PC-3 (cell line): ENCODE measurements at regions not wholly inside any gene's neighbourhood (a gene's known extent, or its start where the extent isn't known, plus 50 kb on each side); places are given as distances from the start of the nearest gene placed in this dataset.

Source experiments
- ATAC-seq: fragments of 200-7000 bp; cut with Tn5 transposase; 2 replicates; pipeline ENCODE4 v1.9.1; 2020; ENCODE audit warnings: mild to moderate bottlenecking, moderate library complexity
- BruUV-seq: library from RNA; stranded (reverse); fragments of 400-500 nt; replicated peaks from 2 replicates; lab custom pipeline; 2021; lab: Mats Ljungman, UMichigan
- CTCF ChIA-PET: fragments of 300-600 bp; sonication (Branson Sonifier 250); formaldehyde crosslinking; loops from one replicate; lab custom pipeline; 2022; ENCODE audit warnings: antibody characterized with exemption; lab: Charles Lee
- POLR2A ChIA-PET: fragments of 300-600 bp; sonication (Branson Sonifier 250); formaldehyde crosslinking; loops from one replicate; lab custom pipeline; 2022; ENCODE audit warnings: antibody characterized with exemption; ENCODE audit not compliant: unreplicated experiment; lab: Charles Lee
- DNase-seq: peaks from one replicate; pipeline ENCODE4 v3.0.0-alpha.2; 2015
- H2AFZ ChIP-seq: fragments of 300-600 bp; sonication (generic); 2 replicates; pipeline ENCODE4 v1.6.0; 2016; ENCODE audit warnings: antibody characterized with exemption, low read length
- H3F3A ChIP-seq: fragments of 300-600 bp; sonication (generic); one replicate; pipeline ENCODE4 v1.6.0; 2017; ENCODE audit warnings: antibody characterized with exemption, low read length, control low read depth, mild to moderate bottlenecking; ENCODE audit not compliant: unreplicated experiment
- H3K27ac ChIP-seq: fragments of 300-600 bp; sonication (generic); 2 replicates; pipeline ENCODE4 v1.5.1; 2016; ENCODE audit warnings: mild to moderate bottlenecking, low read length
- H3K27me3 ChIP-seq: fragments of 300-600 bp; sonication (generic); 2 replicates; pipeline ENCODE4 v1.6.1; 2016; ENCODE audit warnings: low read length, mixed read lengths
- H3K36me3 ChIP-seq: fragments of 300-600 bp; sonication (generic); 2 replicates; pipeline ENCODE4 v1.6.1; 2016; ENCODE audit warnings: low read depth, mixed run types, low read length, mixed read lengths
- H3K4me1 ChIP-seq: fragments of 300-600 bp; sonication (generic); 2 replicates; pipeline ENCODE4 v1.5.1; 2016; ENCODE audit warnings: low read length; ENCODE audit not compliant: insufficient read depth
- H3K4me2 ChIP-seq: fragments of 300-600 bp; sonication (generic); 2 replicates; pipeline ENCODE4 v1.6.0; 2016; ENCODE audit warnings: low read length
- H3K4me3 ChIP-seq: fragments of 300-600 bp; sonication (generic); 2 replicates; pipeline ENCODE4 v1.5.1; 2016; ENCODE audit warnings: mild to moderate bottlenecking, low read length, mixed read lengths
- H3K79me2 ChIP-seq: fragments of 300-600 bp; sonication (generic); 2 replicates; pipeline ENCODE4 v1.6.1; 2017; ENCODE audit warnings: low read length, mixed read lengths
- H3K9ac ChIP-seq: fragments of 300-600 bp; sonication (generic); 2 replicates; pipeline ENCODE4 v1.6.0; 2016; ENCODE audit warnings: mild to moderate bottlenecking, low read length
- H3K9me2 ChIP-seq: fragments of 300-600 bp; sonication (generic); replicated peaks from 2 replicates; pipeline ENCODE4 v1.6.1; 2016; ENCODE audit warnings: mixed run types, low read length, mixed read lengths
- H3K9me3 ChIP-seq: fragments of 300-600 bp; sonication (generic); 2 replicates; pipeline ENCODE4 v1.6.1; 2016; ENCODE audit warnings: low read length, mixed read lengths
- H4K20me1 ChIP-seq: fragments of 300-600 bp; sonication (generic); 2 replicates; pipeline ENCODE4 v1.6.1; 2016; ENCODE audit warnings: low read length, mixed read lengths
- EZH2 ChIP-seq: fragments of 300-600 bp; sonication (generic); IDR thresholded peaks from one replicate; pipeline ENCODE4 v1.6.1; 2017; ENCODE audit warnings: antibody characterized with exemption, mild to moderate bottlenecking, low read length; ENCODE audit not compliant: unreplicated experiment
- EZH2phosphoT487 ChIP-seq: fragments of 300-600 bp; sonication (generic); IDR thresholded peaks from 2 replicates; pipeline ENCODE4 v1.6.1; 2018; ENCODE audit warnings: mild to moderate bottlenecking, antibody characterized with exemption, low read length, borderline replicate concordance
- intact Hi-C: fragments of 100-400 bp; cut with micrococcal nuclease; formaldehyde crosslinking; loops from 2 replicates; pipeline ENCODE4 v1.9.0; 2023
- TF ChIP-seq, protein P1 (sequence below): fragments of 300-600 bp; sonication (generic); conservative IDR thresholded peaks from 2 replicates; pipeline ENCODE4 v1.5.1; 2017; ENCODE audit warnings: antibody characterized with exemption, low read depth, mild to moderate bottlenecking, low read length

DNA sequence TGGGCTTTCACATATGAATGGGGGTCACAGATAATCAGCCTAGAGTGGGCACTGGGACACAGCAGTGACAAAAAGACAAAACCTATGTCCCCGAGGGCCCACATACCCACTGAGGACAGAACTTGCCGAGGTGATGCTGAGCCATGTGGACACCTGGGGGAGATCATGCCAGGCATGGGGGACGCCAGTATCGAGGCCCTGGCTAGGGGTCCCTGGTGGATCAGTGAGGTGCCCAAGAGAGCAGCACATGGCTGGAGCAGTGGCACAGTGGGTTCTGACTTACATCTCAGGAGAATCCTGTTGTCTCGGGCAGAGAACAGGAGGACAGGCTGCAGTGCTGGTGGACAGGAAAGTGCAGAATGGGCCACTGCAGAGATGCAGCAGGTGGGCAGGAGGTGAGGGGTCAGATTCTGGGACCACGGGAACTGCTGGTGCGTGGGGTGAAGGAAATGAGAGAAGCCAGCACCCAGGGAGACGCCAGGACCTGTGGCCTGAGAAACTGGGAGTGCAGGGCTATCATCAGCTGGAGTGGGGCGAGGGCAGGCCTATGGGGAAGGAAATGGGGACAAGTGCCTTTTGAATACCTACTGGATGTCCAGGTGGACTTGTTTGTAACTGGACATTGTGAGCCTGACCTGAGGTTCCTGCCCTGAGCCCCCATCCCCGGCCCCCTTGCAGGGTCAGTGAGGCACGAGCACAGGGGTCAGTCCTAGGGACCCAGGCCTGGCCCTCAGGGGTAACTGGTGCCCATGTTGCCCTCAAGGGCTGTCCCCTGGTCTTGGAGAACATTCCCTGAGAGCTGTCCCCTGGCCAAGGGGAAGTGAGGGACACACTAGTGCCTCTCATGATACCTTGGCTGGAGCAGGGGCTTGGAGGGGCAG, 91.2 kb upstream of the RET start:
- CTCF ChIA-PET = no interaction called here
- H3K79me2 ChIP-seq = no peaks in the 10 kb centered on the region
- no peak overlapping the region for H2AFZ ChIP-seq
- H3K9ac ChIP-seq = no peak overlapping the region
- H3K9me2 ChIP-seq = no peaks in the 10 kb centered on the region
- H3K36me3 ChIP-seq = no peaks in the 10 kb centered on the region
- POLR2A ChIA-PET = no interaction called here
- TF ChIP-seq EZH2 (no peak), EZH2phosphoT487 (no peak)
- TF ChIP-seq, protein P1, sequence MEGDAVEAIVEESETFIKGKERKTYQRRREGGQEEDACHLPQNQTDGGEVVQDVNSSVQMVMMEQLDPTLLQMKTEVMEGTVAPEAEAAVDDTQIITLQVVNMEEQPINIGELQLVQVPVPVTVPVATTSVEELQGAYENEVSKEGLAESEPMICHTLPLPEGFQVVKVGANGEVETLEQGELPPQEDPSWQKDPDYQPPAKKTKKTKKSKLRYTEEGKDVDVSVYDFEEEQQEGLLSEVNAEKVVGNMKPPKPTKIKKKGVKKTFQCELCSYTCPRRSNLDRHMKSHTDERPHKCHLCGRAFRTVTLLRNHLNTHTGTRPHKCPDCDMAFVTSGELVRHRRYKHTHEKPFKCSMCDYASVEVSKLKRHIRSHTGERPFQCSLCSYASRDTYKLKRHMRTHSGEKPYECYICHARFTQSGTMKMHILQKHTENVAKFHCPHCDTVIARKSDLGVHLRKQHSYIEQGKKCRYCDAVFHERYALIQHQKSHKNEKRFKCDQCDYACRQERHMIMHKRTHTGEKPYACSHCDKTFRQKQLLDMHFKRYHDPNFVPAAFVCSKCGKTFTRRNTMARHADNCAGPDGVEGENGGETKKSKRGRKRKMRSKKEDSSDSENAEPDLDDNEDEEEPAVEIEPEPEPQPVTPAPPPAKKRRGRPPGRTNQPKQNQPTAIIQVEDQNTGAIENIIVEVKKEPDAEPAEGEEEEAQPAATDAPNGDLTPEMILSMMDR = no peak
- H3F3A ChIP-seq = no peaks in the 10 kb centered on the region
- no peaks in the 10 kb centered on the region for H3K9me3 ChIP-seq
- no peaks in the 10 kb centered on the region for H4K20me1 ChIP-seq
- no peaks in the 10 kb centered on the region for H3K4me1 ChIP-seq
- 0 out of 2 replicates have a peak, but pooled peaks cover 3% of the 10 kb centered on the region for H3K27me3 ChIP-seq
- no peak overlapping the region for H3K27ac ChIP-seq
- intact Hi-C loops = loop anchor here (2.0 kb wide), 1 partner anchor 63 kb away; no protein-coding TSS in a partner anchor
- no peak for DNase-seq
- no peak overlapping the region for H3K4me2 ChIP-seq
- BruUV-seq = no TSS peak
- H3K4me3 ChIP-seq = no peak overlapping the region
- ATAC-seq = no peak

DNA sequence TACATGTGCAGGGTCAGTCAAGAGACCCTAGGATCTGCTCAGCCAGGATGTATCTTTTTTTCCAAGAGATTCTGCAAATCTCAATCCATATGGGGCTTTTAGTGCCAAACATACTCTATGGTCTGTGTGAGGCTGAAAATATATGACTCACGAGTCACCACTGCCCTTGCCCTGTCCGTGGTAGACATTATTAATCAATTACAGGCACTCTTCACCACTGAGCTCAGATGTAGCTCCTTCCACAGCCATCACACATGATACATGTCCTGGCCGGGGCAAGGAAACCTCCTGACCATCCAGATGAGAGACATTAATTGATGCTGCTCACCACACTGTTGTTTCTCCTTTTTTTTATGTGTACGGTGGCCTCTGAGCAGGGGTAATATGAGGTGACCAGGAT, 90.2 kb upstream of the RET start:
- intact Hi-C loops = loop anchor here (2.0 kb wide), 1 partner anchor 62 kb away; no protein-coding TSS in a partner anchor
- no peaks in the 10 kb centered on the region for H3F3A ChIP-seq
- no peaks in the 10 kb centered on the region for H3K9me3 ChIP-seq
- TF ChIP-seq EZH2phosphoT487 = no peak
- no peak overlapping the region for H3K4me3 ChIP-seq
- H3K79me2 ChIP-seq = no peaks in the 10 kb centered on the region
- no peaks in the 10 kb centered on the region for H3K4me1 ChIP-seq
- CTCF ChIA-PET = no interaction called here
- no peak overlapping the region for H3K27ac ChIP-seq
- DNase-seq (no peak), ATAC-seq (no peak)
- H3K4me2 ChIP-seq = no peak overlapping the region
- H3K9ac ChIP-seq = no peak overlapping the region
- no peaks in the 10 kb centered on the region for H3K36me3 ChIP-seq
- H2AFZ ChIP-seq = no peak overlapping the region
- H3K27me3 ChIP-seq = 0 out of 2 replicates have a peak, but pooled peaks cover 3% of the 10 kb centered on the region
- no peaks in the 10 kb centered on the region for H3K9me2 ChIP-seq
- BruUV-seq = no TSS peak
- POLR2A ChIA-PET = no interaction called here
- H4K20me1 ChIP-seq = no peaks in the 10 kb centered on the region

DNA sequence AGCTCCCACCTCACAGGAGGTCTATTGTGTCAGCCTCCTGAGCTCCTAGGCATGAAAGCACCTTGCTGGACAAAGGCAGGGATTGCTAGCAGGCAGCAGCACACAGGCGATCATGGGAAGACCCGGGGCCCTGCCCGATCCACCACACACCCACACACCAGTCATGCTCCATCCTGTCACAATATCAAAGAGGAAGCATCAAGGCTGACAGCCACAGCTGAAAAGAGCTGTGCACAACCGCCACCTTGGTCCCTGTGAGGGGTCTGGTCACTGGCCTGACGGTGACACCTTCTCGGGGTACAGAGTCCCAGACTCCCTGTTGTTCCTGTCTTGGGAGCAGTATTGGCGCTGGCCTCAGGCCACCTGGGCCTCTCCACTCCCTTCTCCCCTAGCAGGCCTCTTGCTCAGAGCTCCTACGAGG, 89.7 kb upstream of the RET start:
- Histone ChIP-seq H3K27me3 (0 out of 2 replicates have a peak, but pooled peaks cover 3% of the 10 kb centered on the region), H3F3A (no peaks in the 10 kb centered on the region), H3K4me2 (no peak overlapping the region), H3K9ac (no peak overlapping the region), H3K4me1 (no peaks in the 10 kb centered on the region), H3K9me3 (no peaks in the 10 kb centered on the region), H4K20me1 (no peaks in the 10 kb centered on the region), H3K27ac (no peak overlapping the region), H3K4me3 (no peak overlapping the region), H2AFZ (no peak overlapping the region), H3K79me2 (no peaks in the 10 kb centered on the region), H3K9me2 (no peaks in the 10 kb centered on the region), H3K36me3 (no peaks in the 10 kb centered on the region)
- intact Hi-C loops = loop anchor here (2.0 kb wide), 1 partner anchor 62 kb away; no protein-coding TSS in a partner anchor
- CTCF ChIA-PET = no interaction called here
- no TSS peak for BruUV-seq
- no peak for TF ChIP-seq EZH2
- no peak for ATAC-seq
- POLR2A ChIA-PET = no interaction called here
- no peak for DNase-seq
